ENCODE measurements at regions not wholly inside any gene's neighbourhood (a gene's known extent, or its start where the extent isn't known, plus 50 kb on each side); places are given as distances from the start of the nearest gene placed in this dataset.

DNA sequence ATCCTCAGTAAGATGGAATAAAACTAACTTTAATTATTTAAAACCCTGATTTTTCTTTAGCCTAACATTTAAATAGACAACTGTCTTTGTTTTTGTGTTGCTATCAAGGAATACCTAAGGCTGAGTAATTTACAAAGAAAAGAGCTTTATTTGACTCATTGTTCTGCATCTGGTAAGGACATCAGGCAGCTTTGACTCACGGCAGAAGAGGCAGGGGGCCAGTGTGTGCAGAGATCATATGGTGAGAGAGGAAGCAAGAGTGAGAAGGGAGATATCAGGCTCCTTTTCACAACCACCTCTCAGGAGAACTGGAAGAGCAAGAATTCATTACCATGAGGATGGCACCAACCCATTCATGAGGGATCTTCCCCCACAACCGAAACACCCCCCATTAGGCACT, 64.6 kb upstream of the TFPI start:
- H3K23ac ChIP-seq (ENCODE audit: low read depth, low read length), result no peak overlapping the region
- no peak overlapping the region for H3K4me3 ChIP-seq (ENCODE audit: insufficient read depth, low read depth, low read length)
- intact Hi-C loops (cut with micrococcal nuclease), result no loop called here
- no peak overlapping the region for H4K8ac ChIP-seq (ENCODE audit: low read depth in 2 of 2, low read length in 2 of 2)
- dilution Hi-C loops (cut with HindIII; ENCODE audit: low sequenced_read_pairs, unreplicated experiment), result no loop called here
- ATAC-seq (ENCODE audit: low read depth) (no peak), DNase-seq (peak; percentile 49)
- no peaks in the 10 kb centered on the region for H4K20me1 ChIP-seq (ENCODE audit: insufficient read depth, low read length)
- H3K14ac ChIP-seq (replicated peaks; ENCODE audit: low read depth, low read length), result no peak overlapping the region
- no peak overlapping the region for H3K18ac ChIP-seq (ENCODE audit: low read depth, low read length)
- H3K36me3 ChIP-seq (ENCODE audit: control insufficient read depth, insufficient read depth, low read length), result no peaks in the 10 kb centered on the region
- no peak overlapping the region for H4K91ac ChIP-seq (ENCODE audit: insufficient read depth, low read depth, low read length)
- H3K4me2 ChIP-seq (ENCODE audit: low read depth, low read length), result no peak overlapping the region
- no peak overlapping the region for H2BK20ac ChIP-seq (ENCODE audit: low read depth, low read length)
- H2BK120ac ChIP-seq (ENCODE audit: low read depth, low read length), result no peak overlapping the region
- H2AK5ac ChIP-seq (ENCODE audit: low read depth, low read length), result no peak overlapping the region
- no CpG with 5 or more reads among the region's 2 CpGs for WGBS, 2 experiments (ENCODE audit: extremely low coverage in 2 of 2, insufficient read length in 1 of 2)
- in situ Hi-C loops (cut with MboI; ENCODE audit: low sequenced_read_pairs), result no loop called here
- CTCF ChIA-PET, result interaction anchor here (1.1 kb wide), 1 partner anchor 10 kb away, joined by 4 read pairs; no protein-coding TSS in a partner anchor
- no peak overlapping the region for H2BK15ac ChIP-seq (ENCODE audit: low read depth, low read length)
- H3K27ac ChIP-seq (ENCODE audit: insufficient read depth, low read length), result no peak overlapping the region
- H3K4ac ChIP-seq (ENCODE audit: low read depth, low read length), result no peak overlapping the region
- H3K4me1 ChIP-seq (ENCODE audit: control insufficient read depth, insufficient read depth, low read length), result peaks cover 2% of the 10 kb centered on the region; the same call in 1 of the 2 replicates
- no peaks in the 10 kb centered on the region for H3K79me1 ChIP-seq (ENCODE audit: low read depth in 1 of 2, low read length in 2 of 2)
- H3K9me1 ChIP-seq (ENCODE audit: insufficient read depth, low read length), result peaks cover 3% of the 10 kb centered on the region; the same call in 1 of the 2 replicates
- H4K5ac ChIP-seq (ENCODE audit: low read depth, low read length), result no peak overlapping the region
- no peak overlapping the region for H3K9ac ChIP-seq (ENCODE audit: low read depth, low read length)
- no peak overlapping the region for H2BK5ac ChIP-seq (ENCODE audit: low read depth, low read length, poor library complexity, severe bottlenecking)
- POLR2A ChIA-PET (ENCODE audit: unreplicated experiment), result no interaction called here
- no peaks in the 10 kb centered on the region; the same call in 1 of the 2 replicates for H3K27me3 ChIP-seq (ENCODE audit: control insufficient read depth, insufficient read depth, low read length)
- H3K9me3 ChIP-seq (ENCODE audit: control insufficient read depth, insufficient read depth, low read length), result no peaks in the 10 kb centered on the region
- no TSS peak for BruUV-seq (replicated peaks)
- H2AK9ac ChIP-seq (replicated peaks; ENCODE audit: low read depth, low read length, poor library complexity), result no peak overlapping the region
- H2AFZ ChIP-seq (replicated peaks; ENCODE audit: low read length, poor library complexity), result no peak overlapping the region
- no peak for TF ChIP-seq FOS (IDR thresholded peaks at IDR 0.05; ENCODE audit: low read depth, low read length)
- no peak overlapping the region for H3K56ac ChIP-seq (ENCODE audit: extremely low read depth, insufficient read depth, low read length)
